Mesenchymal stem cell (in vitro differentiated cells and primary cell): ENCODE measurements at regions not wholly inside any gene's neighbourhood (a gene's known extent, or its start where the extent isn't known, plus 50 kb on each side); places are given as distances from the start of the nearest gene placed in this dataset.

Experiments
- DNase-seq: peaks from one replicate; pipeline ENCODE4 v3.0.0-alpha.2; 2013
- H2AFZ ChIP-seq: one replicate; pipeline ENCODE4 v1.6.1; 2013; ENCODE audit warnings: low read depth, mild to moderate bottlenecking, control low read depth, inconsistent platforms, low read length, moderate library complexity
- H2AK5ac ChIP-seq: 2 replicates; pipeline ENCODE4 v1.6.1; 2013; ENCODE audit warnings: low read length, moderate library complexity, mild to moderate bottlenecking, inconsistent platforms; ENCODE audit not compliant: severe bottlenecking
- H2BK120ac ChIP-seq: one replicate; pipeline ENCODE4 v1.6.1; 2013; ENCODE audit warnings: low read depth, mild to moderate bottlenecking, inconsistent platforms, low read length, moderate library complexity
- H2BK12ac ChIP-seq, 2 experiments: one replicate each; pipeline ENCODE4 v1.6.1; 2013; ENCODE audit warnings: inconsistent platforms in 2 of 2, low read length in 2 of 2, mild to moderate bottlenecking in 2 of 2, moderate library complexity in 2 of 2, control low read depth in 1 of 2
- H2BK15ac ChIP-seq: one replicate; pipeline ENCODE4 v1.6.1; 2013; ENCODE audit warnings: mild to moderate bottlenecking, low read depth, inconsistent platforms; ENCODE audit not compliant: poor library complexity, severe bottlenecking
- H2BK5ac ChIP-seq: 2 replicates; pipeline ENCODE4 v1.6.1; 2013; ENCODE audit warnings: low read depth, mild to moderate bottlenecking, low read length, control low read depth, inconsistent platforms; ENCODE audit not compliant: poor library complexity, severe bottlenecking
- H3K14ac ChIP-seq, 2 experiments: one replicate each; pipeline ENCODE4 v1.6.1; 2013; ENCODE audit warnings: inconsistent platforms in 2 of 2, low read length in 2 of 2, control low read depth in 1 of 2, mild to moderate bottlenecking in 1 of 2, moderate library complexity in 1 of 2
- H3K18ac ChIP-seq, 2 experiments: one replicate each; pipeline ENCODE4 v1.6.1; 2013; ENCODE audit warnings: inconsistent platforms in 2 of 2, low read length in 2 of 2, control low read depth in 1 of 2, low read depth in 1 of 2, mild to moderate bottlenecking in 1 of 2
- H3K23ac ChIP-seq, 2 experiments: one replicate each; pipeline ENCODE4 v1.6.1; 2013; ENCODE audit warnings: inconsistent platforms in 2 of 2, low read length in 2 of 2, mild to moderate bottlenecking in 2 of 2, moderate library complexity in 2 of 2, control low read depth in 1 of 2
- H3K27ac ChIP-seq: 2 replicates; pipeline ENCODE4 v1.5.1; 2013; ENCODE audit warnings: mild to moderate bottlenecking, moderate library complexity, low read length, control low read depth, inconsistent platforms; ENCODE audit not compliant: poor library complexity, severe bottlenecking
- H3K27me3 ChIP-seq, 2 experiments: 2 replicates each; pipeline versions ENCODE4 v1.6.1 to v1.7.0; 2013; ENCODE audit warnings: low read length in 2 of 2, mild to moderate bottlenecking in 2 of 2, moderate library complexity in 2 of 2, control low read depth in 1 of 2, inconsistent platforms in 1 of 2; ENCODE audit not compliant: control insufficient read depth in 1 of 2, insufficient read depth in 1 of 2
- H3K36me3 ChIP-seq, 2 experiments: 2 replicates each; pipeline versions ENCODE4 v1.6.1 to v1.7.0; 2013; ENCODE audit warnings: low read length in 2 of 2, control low read depth in 1 of 2, inconsistent platforms in 1 of 2, low read depth in 1 of 2, mild to moderate bottlenecking in 1 of 2; ENCODE audit not compliant: insufficient read depth in 2 of 2, control insufficient read depth in 1 of 2
- H3K4ac ChIP-seq, 2 experiments: one replicate each; pipeline ENCODE4 v1.6.1; 2013; ENCODE audit warnings: inconsistent platforms in 2 of 2, low read length in 2 of 2, mild to moderate bottlenecking in 2 of 2, moderate library complexity in 2 of 2, control low read depth in 1 of 2, low read depth in 1 of 2
- H3K4me1 ChIP-seq: 2 replicates; pipeline ENCODE4 v1.6.1; 2013; ENCODE audit warnings: low read depth, low read length, control low read depth; ENCODE audit not compliant: control insufficient read depth, insufficient read depth
- H3K4me2 ChIP-seq: 2 replicates; pipeline ENCODE4 v1.6.1; 2013; ENCODE audit warnings: low read length, mild to moderate bottlenecking, inconsistent platforms; ENCODE audit not compliant: poor library complexity, severe bottlenecking
- H3K4me3 ChIP-seq, 2 experiments: 2 replicates each; pipeline versions ENCODE4 v1.5.1 to v1.7.0; 2013; ENCODE audit warnings: low read length in 2 of 2, mild to moderate bottlenecking in 2 of 2, control low read depth in 1 of 2, low read depth in 1 of 2; ENCODE audit not compliant: insufficient read depth in 1 of 2
- H3K79me1 ChIP-seq: replicated peaks from 2 replicates; pipeline ENCODE4 v1.6.1; 2013; ENCODE audit warnings: mild to moderate bottlenecking, control low read depth, low read length, inconsistent platforms; ENCODE audit not compliant: poor library complexity, severe bottlenecking
- H3K9ac ChIP-seq: 2 replicates; pipeline ENCODE4 v1.7.0; 2013; ENCODE audit warnings: mild to moderate bottlenecking, low read length, moderate library complexity
- H3K9me3 ChIP-seq: 2 replicates; pipeline ENCODE4 v1.7.0; 2013; ENCODE audit warnings: mild to moderate bottlenecking, low read length; ENCODE audit not compliant: control insufficient read depth
- H4K8ac ChIP-seq: one replicate; pipeline ENCODE4 v1.6.1; 2013; ENCODE audit warnings: inconsistent platforms, mild to moderate bottlenecking, low read length, moderate library complexity
- H4K91ac ChIP-seq: one replicate; pipeline ENCODE4 v1.6.1; 2013; ENCODE audit warnings: mild to moderate bottlenecking, low read length, inconsistent platforms
- WGBS: methylation state at CpG from one replicate; pipeline ENCODE4 v1.1.7; 2013; ENCODE audit warnings: mixed read lengths; 5-methylcytosine and 5-hydroxymethylcytosine counted together

DNA sequence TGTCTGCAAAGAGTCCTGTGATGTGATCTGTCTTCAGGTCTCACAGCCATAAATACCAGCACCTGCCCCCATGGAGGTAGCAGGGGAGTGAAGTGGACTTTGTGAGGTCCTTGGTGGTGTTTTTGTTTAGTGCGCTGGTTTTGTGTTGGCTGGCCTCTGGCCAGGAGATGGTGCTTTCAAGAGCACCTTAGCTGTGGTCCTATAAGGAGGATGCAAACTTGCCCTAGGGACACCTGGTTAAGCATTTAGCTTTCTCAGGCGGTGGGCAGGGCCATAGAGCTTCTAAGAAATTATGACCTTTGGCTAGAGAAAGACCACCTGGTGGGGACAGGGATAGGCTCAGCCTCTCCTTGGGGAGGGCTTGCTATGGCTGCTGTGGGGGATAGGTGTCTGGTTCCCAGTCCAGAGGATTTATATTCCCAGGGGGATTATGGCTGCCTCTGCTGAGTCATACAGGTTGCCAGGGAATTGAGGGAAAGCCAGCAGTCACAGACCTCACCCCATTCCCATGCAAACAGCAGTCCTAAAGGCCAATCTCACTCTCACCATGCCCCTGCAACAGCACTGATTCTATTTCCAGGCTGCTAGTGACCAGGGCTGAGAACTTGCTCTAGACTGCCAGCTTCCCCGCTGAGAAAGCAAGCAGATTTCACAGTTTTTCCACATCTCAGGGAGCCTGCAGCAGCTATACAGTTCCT lies 259.3 kb downstream of the TFAP2B start:
- Histone ChIP-seq H3K23ac (no peak overlapping the region), H2AFZ (no peak overlapping the region), H4K8ac (no peak overlapping the region), H3K14ac (no peak overlapping the region), H3K4me2 (no peak overlapping the region), H2BK120ac (no peak overlapping the region), H2BK15ac (no peak overlapping the region), H2BK12ac (no peak overlapping the region), H3K4me3 (no peak overlapping the region), H3K79me1 (no peaks in the 10 kb centered on the region), H3K9me3 (peaks cover 4% of the 10 kb centered on the region), H3K4me1 (peaks cover 6% of the 10 kb centered on the region), H3K27me3 (no peaks in the 10 kb centered on the region), H4K91ac (no peak overlapping the region), H3K27ac (no peak overlapping the region), H2AK5ac (peak overlapping the region; percentile 54), H3K18ac (no peak overlapping the region), H3K4ac (no peak overlapping the region), H3K9ac (no peak overlapping the region), H2BK5ac (no peak overlapping the region), H3K36me3 (no peaks in the 10 kb centered on the region)
- DNase-seq = no peak
- 64% methylated on average over 3 of the region's 3 CpGs for WGBS

DNA sequence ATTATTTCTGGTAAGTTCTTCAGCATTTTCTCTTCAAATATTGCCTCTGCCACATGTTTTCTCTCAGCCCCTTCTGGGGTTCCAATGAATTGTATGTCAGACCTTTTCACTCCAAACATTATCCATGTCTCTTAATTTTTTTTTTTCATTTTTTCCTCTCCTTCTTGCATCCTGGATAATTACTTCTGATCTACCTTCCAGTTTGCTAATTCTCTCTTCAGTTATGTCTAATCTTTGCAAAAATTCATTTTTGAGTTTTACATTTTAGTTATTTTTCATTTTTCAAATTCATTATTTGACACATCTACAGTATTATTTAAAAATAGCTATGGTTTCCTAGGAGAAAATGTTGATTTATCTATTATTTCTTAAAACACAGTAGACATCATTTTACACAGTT lies 271.7 kb downstream of the TFAP2B start:
- H2AK5ac ChIP-seq = no peak overlapping the region
- no peak overlapping the region for H4K8ac ChIP-seq
- H2BK12ac ChIP-seq = no peak overlapping the region
- no peak overlapping the region for H3K23ac ChIP-seq
- no peak overlapping the region for H2AFZ ChIP-seq
- no peak for DNase-seq
- no peaks in the 10 kb centered on the region for H3K27me3 ChIP-seq
- H3K79me1 ChIP-seq = no peaks in the 10 kb centered on the region
- H2BK15ac ChIP-seq = no peak overlapping the region
- H2BK120ac ChIP-seq = no peak overlapping the region
- H3K9ac ChIP-seq = no peak overlapping the region
- H3K9me3 ChIP-seq = peaks cover 40% of the 10 kb centered on the region
- no peaks in the 10 kb centered on the region for H3K4me1 ChIP-seq
- H3K14ac ChIP-seq = no peak overlapping the region
- no peak overlapping the region for H3K4me3 ChIP-seq
- H4K91ac ChIP-seq = no peak overlapping the region
- H3K4ac ChIP-seq = no peak overlapping the region
- H3K18ac ChIP-seq = no peak overlapping the region
- H3K4me2 ChIP-seq = no peak overlapping the region
- H2BK5ac ChIP-seq = no peak overlapping the region
- H3K27ac ChIP-seq = no peak overlapping the region
- no peaks in the 10 kb centered on the region for H3K36me3 ChIP-seq

DNA sequence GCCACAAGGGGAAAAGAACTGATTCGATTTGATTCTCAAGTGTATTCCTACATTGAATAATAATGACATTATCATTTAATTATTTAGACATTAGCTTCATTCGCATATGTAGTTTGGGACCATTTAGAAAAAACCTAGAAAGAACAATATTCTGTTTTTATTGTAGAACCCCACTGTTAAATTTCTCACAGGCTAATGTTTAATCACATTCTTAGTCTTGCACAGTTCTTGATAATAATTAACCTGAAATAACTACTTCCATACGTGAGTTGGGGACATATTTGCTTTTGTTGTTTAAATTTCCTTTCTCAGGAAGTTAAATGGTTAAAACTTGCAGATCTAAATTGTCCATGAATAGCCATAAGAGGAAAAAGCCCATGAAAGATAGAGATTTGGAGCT lies 275.2 kb downstream of the TFAP2B start:
- Histone ChIP-seq H3K18ac (no peak overlapping the region), H2AK5ac (no peak overlapping the region), H4K91ac (no peak overlapping the region), H2BK120ac (no peak overlapping the region), H2AFZ (no peak overlapping the region), H3K27me3 (no peaks in the 10 kb centered on the region), H3K36me3 (no peaks in the 10 kb centered on the region), H3K27ac (peak overlapping the region; percentile 87), H3K9me3 (peaks cover 21% of the 10 kb centered on the region), H3K4ac (no peak overlapping the region), H3K79me1 (no peaks in the 10 kb centered on the region), H3K9ac (no peak overlapping the region), H2BK15ac (no peak overlapping the region), H2BK12ac (no peak overlapping the region), H3K4me1 (no peaks in the 10 kb centered on the region), H4K8ac (no peak overlapping the region), H3K4me2 (no peak overlapping the region), H3K23ac (no peak overlapping the region), H2BK5ac (no peak overlapping the region), H3K4me3 (no peak overlapping the region), H3K14ac (no peak overlapping the region)
- no peak for DNase-seq
- WGBS = no CpG with 5 or more reads among the region's 3 CpGs

DNA sequence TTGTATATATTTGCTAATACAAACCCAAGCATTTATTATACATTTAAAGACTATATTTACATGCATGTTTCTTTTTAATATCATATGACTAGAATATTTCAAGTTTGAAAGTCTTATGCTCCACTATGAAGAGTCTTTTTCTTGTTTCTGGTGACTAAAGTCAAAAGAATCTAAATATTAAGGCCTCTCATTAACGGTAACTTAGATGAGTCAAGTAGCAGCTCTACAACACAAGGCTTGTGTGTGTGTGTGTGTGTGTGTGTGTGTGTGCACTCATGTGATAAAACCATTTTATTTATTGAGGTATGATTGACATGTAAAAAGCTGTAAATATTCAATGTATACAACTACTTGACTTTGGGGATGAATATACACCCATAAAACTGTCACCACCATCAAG lies 275.6 kb downstream of the TFAP2B start:
- no peak overlapping the region for H3K9ac ChIP-seq
- no peak overlapping the region for H4K8ac ChIP-seq
- H2BK12ac ChIP-seq = no peak overlapping the region
- no peak overlapping the region for H3K18ac ChIP-seq
- no peaks in the 10 kb centered on the region for H3K27me3 ChIP-seq
- H2BK120ac ChIP-seq = no peak overlapping the region
- H3K4me2 ChIP-seq = no peak overlapping the region
- peaks cover 21% of the 10 kb centered on the region for H3K9me3 ChIP-seq
- no peak overlapping the region for H3K23ac ChIP-seq
- no peak overlapping the region for H2BK5ac ChIP-seq
- H3K14ac ChIP-seq = no peak overlapping the region
- peak overlapping the region; percentile 70 for H3K27ac ChIP-seq
- 88% methylated on average over 1 of the region's 1 CpG for WGBS
- DNase-seq = no peak
- no peak overlapping the region for H2BK15ac ChIP-seq
- H3K79me1 ChIP-seq = no peaks in the 10 kb centered on the region
- no peak overlapping the region for H4K91ac ChIP-seq
- H2AK5ac ChIP-seq = no peak overlapping the region
- H3K4ac ChIP-seq = no peak overlapping the region
- H2AFZ ChIP-seq = no peak overlapping the region
- no peaks in the 10 kb centered on the region for H3K4me1 ChIP-seq
- H3K4me3 ChIP-seq = no peak overlapping the region
- H3K36me3 ChIP-seq = no peaks in the 10 kb centered on the region
